WTC11 (cell line): ENCODE measurements at regions not wholly inside any gene's neighbourhood (a gene's known extent, or its start where the extent isn't known, plus 50 kb on each side); places are given as distances from the start of the nearest gene placed in this dataset.

Experiments used
- ATAC-seq: fragments of 200-7000 bp; cut with Tn5 transposase; 2 replicates; pipeline ENCODE4 v1.10.0; 2021; ENCODE audit warnings: mild to moderate bottlenecking, moderate library complexity
- CTCF ChIA-PET: fragments of 300-600 bp; sonication (Branson Sonifier 250); formaldehyde crosslinking; loops from one replicate; lab custom pipeline; 2021; ENCODE audit warnings: antibody characterized with exemption; lab: Charles Lee
- POLR2A ChIA-PET: fragments of 350-600 bp; sonication (Branson Sonifier 250); formaldehyde crosslinking; loops from one replicate; lab custom pipeline; 2021; ENCODE audit warnings: antibody characterized with exemption; lab: Charles Lee
- DNase-seq: peaks from one replicate; pipeline ENCODE4 v3.0.0; 2021; ENCODE audit warnings: low spot score
- H3K27ac Mint-ChIP-seq: 2 replicates; pipeline ENCODE4 v1.8.0; 2021; ENCODE audit warnings: mixed read lengths
- H3K27me3 Mint-ChIP-seq: 2 replicates; pipeline ENCODE4 v1.8.0; 2021; ENCODE audit warnings: low read depth, mild to moderate bottlenecking, moderate library complexity, mixed read lengths
- H3K36me3 Mint-ChIP-seq: 2 replicates; pipeline ENCODE4 v1.8.0; 2021; ENCODE audit warnings: mixed read lengths
- H3K4me1 Mint-ChIP-seq: 2 replicates; pipeline ENCODE4 v1.8.0; 2022; ENCODE audit warnings: mixed read lengths
- H3K4me3 Mint-ChIP-seq: 2 replicates; pipeline ENCODE4 v1.8.0; 2021; ENCODE audit warnings: mild to moderate bottlenecking, moderate library complexity, mixed read lengths
- H3K9me3 Mint-ChIP-seq: 2 replicates; pipeline ENCODE4 v1.8.0; 2021; ENCODE audit warnings: mixed read lengths
- AR ChIP-seq: fragments of 250-450 bp; sonication (Bioruptor Pico); IDR thresholded peaks from 2 replicates; pipeline ENCODE4 v1.9.0; 2021; ENCODE audit warnings: mild to moderate bottlenecking
- CBFB ChIP-seq: sonication (generic); formaldehyde crosslinking; IDR thresholded peaks from 2 replicates; pipeline ENCODE4 v1.8.1; 2022; ENCODE audit warnings: mild to moderate bottlenecking, low read depth, missing genetic modification reagents
- CREM ChIP-seq: sonication (generic); formaldehyde crosslinking; IDR thresholded peaks from 2 replicates; pipeline ENCODE4 v1.8.1; 2022; ENCODE audit warnings: mild to moderate bottlenecking, missing genetic modification reagents, moderate library complexity
- ELF4 ChIP-seq: sonication (generic); formaldehyde crosslinking; IDR thresholded peaks from 2 replicates; pipeline ENCODE4 v1.8.1; 2022; ENCODE audit warnings: low read depth, mild to moderate bottlenecking, moderate library complexity, missing genetic modification reagents
- ESRRA ChIP-seq: sonication (generic); formaldehyde crosslinking; IDR thresholded peaks from 2 replicates; pipeline ENCODE4 v1.8.1; 2022; ENCODE audit warnings: mild to moderate bottlenecking, missing genetic modification reagents, borderline replicate concordance
- ETV6 ChIP-seq: sonication (generic); formaldehyde crosslinking; IDR thresholded peaks from 2 replicates; pipeline ENCODE4 v1.8.1; 2022; ENCODE audit warnings: mild to moderate bottlenecking, missing genetic modification reagents
- GTF2I ChIP-seq: fragments of 250-450 bp; sonication (Bioruptor Pico); conservative IDR thresholded peaks from 2 replicates; pipeline ENCODE4 v1.4.0; 2021; ENCODE audit warnings: mild to moderate bottlenecking
- HMGXB4 ChIP-seq: sonication (generic); formaldehyde crosslinking; IDR thresholded peaks from 2 replicates; pipeline ENCODE4 v1.8.1; 2023; ENCODE audit warnings: mild to moderate bottlenecking, moderate library complexity, missing genetic modification reagents
- JAZF1 ChIP-seq: fragments of 250-450 bp; sonication (Bioruptor Pico); IDR thresholded peaks from 2 replicates; pipeline ENCODE4 v1.9.0; 2021; ENCODE audit warnings: moderate library complexity, mild to moderate bottlenecking, inconsistent platforms
- JUN ChIP-seq: sonication (generic); formaldehyde crosslinking; IDR thresholded peaks from 2 replicates; pipeline ENCODE4 v1.8.0; 2023; ENCODE audit warnings: mild to moderate bottlenecking, missing genetic modification reagents
- NFATC4 ChIP-seq: fragments of 250-450 bp; sonication (Bioruptor Pico); IDR thresholded peaks from 2 replicates; pipeline ENCODE4 v1.9.0; 2021; ENCODE audit warnings: mild to moderate bottlenecking
- NFE2L1 ChIP-seq: sonication (generic); formaldehyde crosslinking; IDR thresholded peaks from 2 replicates; pipeline ENCODE4 v1.8.1; 2023; ENCODE audit warnings: missing genetic modification reagents
- NFYB ChIP-seq: sonication (generic); formaldehyde crosslinking; conservative IDR thresholded peaks from 2 replicates; pipeline ENCODE4 v1.8.0; 2022; ENCODE audit warnings: low read depth, missing genetic modification reagents
- OVOL2 ChIP-seq: fragments of 250-450 bp; sonication (Bioruptor Pico); IDR thresholded peaks from 2 replicates; pipeline ENCODE4 v1.9.0; 2021; ENCODE audit warnings: mild to moderate bottlenecking, borderline replicate concordance
- RELA ChIP-seq: sonication (generic); formaldehyde crosslinking; IDR thresholded peaks from 2 replicates; pipeline ENCODE4 v1.8.1; 2022; ENCODE audit warnings: missing genetic modification reagents, mild to moderate bottlenecking, borderline replicate concordance
- SMAD3 ChIP-seq: sonication (generic); formaldehyde crosslinking; IDR thresholded peaks from 2 replicates; pipeline ENCODE4 v1.8.0; 2022; ENCODE audit warnings: missing genetic modification reagents, mild to moderate bottlenecking, borderline replicate concordance
- TEAD1 ChIP-seq: sonication (generic); formaldehyde crosslinking; IDR thresholded peaks from 2 replicates; pipeline ENCODE4 v1.8.0; 2022; ENCODE audit warnings: mild to moderate bottlenecking, missing genetic modification reagents
- TP53 ChIP-seq: sonication (generic); formaldehyde crosslinking; IDR thresholded peaks from 2 replicates; pipeline ENCODE4 v1.8.1; 2023; ENCODE audit warnings: mild to moderate bottlenecking, missing genetic modification reagents
- ZNF138 ChIP-seq: sonication (generic); formaldehyde crosslinking; conservative IDR thresholded peaks from 2 replicates; pipeline ENCODE4 v1.8.1; 2022; ENCODE audit warnings: mild to moderate bottlenecking, moderate library complexity, missing genetic modification reagents
- ZNF219 ChIP-seq: sonication (generic); formaldehyde crosslinking; IDR thresholded peaks from 2 replicates; pipeline ENCODE4 v1.8.0; 2023; ENCODE audit warnings: missing genetic modification reagents, mild to moderate bottlenecking, borderline replicate concordance
- ZNF232 ChIP-seq: sonication (generic); formaldehyde crosslinking; IDR thresholded peaks from 2 replicates; pipeline ENCODE4 v1.8.0; 2022; ENCODE audit warnings: mild to moderate bottlenecking, missing genetic modification reagents
- ZNF317 ChIP-seq: sonication (generic); formaldehyde crosslinking; IDR thresholded peaks from 2 replicates; pipeline ENCODE4 v1.8.1; 2023; ENCODE audit warnings: low read depth, mild to moderate bottlenecking, moderate library complexity, missing genetic modification reagents, borderline replicate concordance
- ZNF532 ChIP-seq: fragments of 250-450 bp; sonication (Bioruptor Pico); IDR thresholded peaks from 2 replicates; pipeline ENCODE4 v1.9.0; 2021; ENCODE audit warnings: mild to moderate bottlenecking, borderline replicate concordance
- ZNF671 ChIP-seq: fragments of 250-450 bp; sonication (Bioruptor Pico); IDR thresholded peaks from 2 replicates; pipeline ENCODE4 v1.8.0; 2021; ENCODE audit warnings: mild to moderate bottlenecking
- TF ChIP-seq, protein P1 (sequence below): sonication (generic); formaldehyde crosslinking; IDR thresholded peaks from 2 replicates; pipeline ENCODE4 v1.8.1; 2023; ENCODE audit warnings: mild to moderate bottlenecking, missing genetic modification reagents, moderate library complexity
- TF ChIP-seq, protein P2 (sequence below): sonication (generic); formaldehyde crosslinking; IDR thresholded peaks from 2 replicates; pipeline ENCODE4 v1.8.0; 2022; ENCODE audit warnings: mild to moderate bottlenecking, missing genetic modification reagents
- TF ChIP-seq, protein P3 (sequence below): sonication (generic); formaldehyde crosslinking; IDR thresholded peaks from 2 replicates; pipeline ENCODE4 v1.8.1; 2022; ENCODE audit warnings: mild to moderate bottlenecking, missing genetic modification reagents, moderate library complexity, borderline replicate concordance

DNA sequence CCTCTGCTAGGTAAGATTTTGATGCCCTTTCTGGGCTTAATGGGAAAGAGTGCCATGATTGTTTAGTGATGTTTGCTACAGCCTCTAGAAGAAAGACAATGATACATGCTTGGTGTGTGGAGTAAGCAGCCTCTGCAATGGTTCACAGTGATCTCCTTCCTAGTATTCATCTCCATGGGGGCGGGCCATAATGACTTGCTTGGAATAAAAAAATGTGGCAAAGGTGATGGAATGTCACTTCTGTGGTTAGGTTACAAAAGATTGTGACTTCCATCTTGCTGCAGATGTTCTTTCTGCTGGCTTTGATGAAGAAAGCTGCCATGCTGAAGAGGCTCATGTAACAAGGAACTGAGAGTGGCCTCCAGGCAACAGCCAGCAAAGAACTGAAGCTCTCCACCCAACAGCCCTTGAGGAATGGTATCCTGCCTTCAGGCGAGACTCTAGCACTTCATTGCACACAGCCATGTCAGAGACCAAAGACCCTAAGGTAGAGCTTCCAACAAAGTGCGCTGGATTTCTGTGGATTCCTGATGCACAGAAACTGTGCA lies 139.1 kb upstream of the LRIG1 start:
- TF ChIP-seq NFE2L1 (no peak), GTF2I (CRISPR knock-in tag) (no peak), NFATC4 (CRISPR knock-in tag) (no peak), ZNF232 (CRISPR knock-in tag) (no peak), ZNF138 (no peak), ZNF317 (CRISPR knock-in tag) (no peak), ZNF219 (CRISPR knock-in tag) (no peak), CREM (CRISPR knock-in tag) (no peak), HMGXB4 (CRISPR knock-in tag) (no peak), ZNF671 (CRISPR knock-in tag) (no peak), ELF4 (CRISPR knock-in tag) (no peak), JUN (CRISPR knock-in tag) (no peak), ESRRA (no peak), JAZF1 (CRISPR knock-in tag) (no peak), SMAD3 (no peak), ETV6 (no peak), OVOL2 (CRISPR knock-in tag) (no peak)
- TF ChIP-seq, protein P1, sequence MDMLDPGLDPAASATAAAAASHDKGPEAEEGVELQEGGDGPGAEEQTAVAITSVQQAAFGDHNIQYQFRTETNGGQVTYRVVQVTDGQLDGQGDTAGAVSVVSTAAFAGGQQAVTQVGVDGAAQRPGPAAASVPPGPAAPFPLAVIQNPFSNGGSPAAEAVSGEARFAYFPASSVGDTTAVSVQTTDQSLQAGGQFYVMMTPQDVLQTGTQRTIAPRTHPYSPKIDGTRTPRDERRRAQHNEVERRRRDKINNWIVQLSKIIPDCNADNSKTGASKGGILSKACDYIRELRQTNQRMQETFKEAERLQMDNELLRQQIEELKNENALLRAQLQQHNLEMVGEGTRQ (CRISPR knock-in tag): no peak
- TF ChIP-seq, protein P2, sequence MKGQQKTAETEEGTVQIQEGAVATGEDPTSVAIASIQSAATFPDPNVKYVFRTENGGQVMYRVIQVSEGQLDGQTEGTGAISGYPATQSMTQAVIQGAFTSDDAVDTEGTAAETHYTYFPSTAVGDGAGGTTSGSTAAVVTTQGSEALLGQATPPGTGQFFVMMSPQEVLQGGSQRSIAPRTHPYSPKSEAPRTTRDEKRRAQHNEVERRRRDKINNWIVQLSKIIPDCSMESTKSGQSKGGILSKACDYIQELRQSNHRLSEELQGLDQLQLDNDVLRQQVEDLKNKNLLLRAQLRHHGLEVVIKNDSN (CRISPR knock-in tag): no peak
- no peak for ATAC-seq
- Mint-ChIP-seq H3K9me3 (peaks cover 11% of the 10 kb centered on the region), H3K27me3 (no peaks in the 10 kb centered on the region), H3K27ac (no peak overlapping the region), H3K4me3 (no peak overlapping the region), H3K36me3 (peaks cover 2% of the 10 kb centered on the region; the same call in 1 of the 2 replicates), H3K4me1 (peaks cover 22% of the 10 kb centered on the region)
- ChIA-PET POLR2A (no interaction called here), CTCF (interaction anchor here (0.8 kb wide), 1 partner anchor 182 kb away, joined by 3 read pairs; no protein-coding TSS in a partner anchor)
- no peak for DNase-seq

GRCh38 chr3:66642019-66642418 lies 141.2 kb upstream of the LRIG1 start:
- ATAC-seq (no peak), DNase-seq (no peak)
- H3K27ac Mint-ChIP-seq: no peak overlapping the region
- no peak overlapping the region for H3K4me3 Mint-ChIP-seq
- ChIA-PET CTCF (interaction anchor here (1.0 kb wide), 1 partner anchor 173 kb away, joined by 3 read pairs; no protein-coding TSS in a partner anchor), POLR2A (no interaction called here)
- H3K36me3 Mint-ChIP-seq: peaks cover 3% of the 10 kb centered on the region; the same call in 1 of the 2 replicates
- peaks cover 18% of the 10 kb centered on the region for H3K4me1 Mint-ChIP-seq
- H3K27me3 Mint-ChIP-seq: no peaks in the 10 kb centered on the region
- peaks cover 18% of the 10 kb centered on the region for H3K9me3 Mint-ChIP-seq
- TF ChIP-seq ZNF532: no peak
- no peak for TF ChIP-seq AR (CRISPR knock-in tag)
- TF ChIP-seq ELF4 (CRISPR knock-in tag): no peak
- TF ChIP-seq TP53: no peak
- no peak for TF ChIP-seq TEAD1 (CRISPR knock-in tag)
- no peak for TF ChIP-seq NFYB
- no peak for TF ChIP-seq RELA (CRISPR knock-in tag)
- TF ChIP-seq, protein P3, sequence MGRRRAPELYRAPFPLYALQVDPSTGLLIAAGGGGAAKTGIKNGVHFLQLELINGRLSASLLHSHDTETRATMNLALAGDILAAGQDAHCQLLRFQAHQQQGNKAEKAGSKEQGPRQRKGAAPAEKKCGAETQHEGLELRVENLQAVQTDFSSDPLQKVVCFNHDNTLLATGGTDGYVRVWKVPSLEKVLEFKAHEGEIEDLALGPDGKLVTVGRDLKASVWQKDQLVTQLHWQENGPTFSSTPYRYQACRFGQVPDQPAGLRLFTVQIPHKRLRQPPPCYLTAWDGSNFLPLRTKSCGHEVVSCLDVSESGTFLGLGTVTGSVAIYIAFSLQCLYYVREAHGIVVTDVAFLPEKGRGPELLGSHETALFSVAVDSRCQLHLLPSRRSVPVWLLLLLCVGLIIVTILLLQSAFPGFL (CRISPR knock-in tag): no peak
- TF ChIP-seq CBFB: no peak
